IPS-NIHi7 (cell line): ENCODE measurements at regions not wholly inside any gene's neighbourhood (a gene's known extent, or its start where the extent isn't known, plus 50 kb on each side); places are given as distances from the start of the nearest gene placed in this dataset.

Experiments used
- DNase-seq: peaks from one replicate; pipeline ENCODE4 v3.0.0; 2012; ENCODE audit warnings: mixed read lengths; ENCODE audit errors: extremely low spot score

- no peak for DNase-seq
Measured at GRCh38 chr6:106772270-106773142, 143.1 kb downstream of the QRSL1 start.

GRCh38 chr6:106771822-106772221, 142.4 kb downstream of the QRSL1 start:
- no peak for DNase-seq

DNA sequence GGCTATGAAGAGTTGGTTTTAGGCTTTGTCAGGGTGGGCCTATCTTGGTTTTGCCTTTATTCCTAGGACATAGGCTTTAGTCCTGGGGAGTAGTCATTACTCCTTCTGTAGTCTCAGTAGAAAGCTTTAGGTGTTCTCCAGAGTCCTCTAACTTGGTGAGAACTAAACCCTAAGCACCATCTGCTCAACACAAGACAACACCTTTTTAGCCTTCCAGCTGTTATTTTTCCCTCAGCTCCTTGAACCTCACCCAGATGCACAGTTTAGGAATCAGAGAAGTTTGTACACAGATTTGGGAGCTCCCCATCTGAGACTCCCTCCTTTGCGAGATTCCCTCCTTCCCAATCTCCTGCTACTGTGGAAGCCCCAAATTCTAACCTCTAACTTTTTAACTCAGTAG, 141.3 kb downstream of the QRSL1 start:
- DNase-seq: no peak

GRCh38 chr6:106770081-106770480, 140.7 kb downstream of the QRSL1 start:
- no peak for DNase-seq

DNA sequence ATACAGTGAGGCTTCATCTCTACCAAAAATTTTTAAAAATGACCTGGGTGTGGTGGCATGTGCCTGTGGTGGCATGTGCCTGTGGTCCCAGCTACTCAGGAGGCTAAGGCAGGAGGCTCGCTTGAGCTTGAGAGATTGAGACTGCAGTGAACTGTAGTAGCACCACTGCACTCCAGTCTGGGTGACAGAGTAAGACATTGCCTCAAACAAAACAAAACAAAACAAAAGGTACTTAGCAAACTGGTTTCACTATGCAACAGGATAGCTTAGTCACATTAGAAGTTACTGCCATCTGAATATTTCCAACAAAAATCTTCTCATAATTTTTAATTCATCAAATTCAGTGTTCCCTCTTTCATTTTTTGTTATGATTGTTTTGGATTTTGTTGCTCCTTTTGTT, 137.9 kb downstream of the QRSL1 start:
- no peak for DNase-seq

DNA sequence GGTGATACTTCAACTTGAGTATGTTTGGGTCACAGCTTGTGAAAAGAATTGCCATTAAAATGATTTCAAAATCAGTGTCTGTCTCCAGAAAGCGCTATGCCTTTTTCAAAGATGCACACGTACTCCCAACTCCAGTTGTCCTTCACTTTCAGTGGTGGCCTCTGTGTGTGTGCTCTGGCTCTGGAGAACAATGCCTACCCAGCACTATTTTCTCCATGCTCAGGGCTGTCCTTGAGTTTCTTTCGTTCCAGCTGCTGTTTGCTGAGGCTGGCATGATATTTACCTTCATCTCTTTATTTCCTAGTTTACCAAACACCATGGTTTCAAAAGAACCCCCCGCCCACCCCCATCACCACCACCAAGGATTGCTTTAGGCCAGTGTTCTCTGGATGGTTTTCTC, 136.8 kb downstream of the QRSL1 start:
- DNase-seq: no peak

GRCh38 chr6:106765496-106765895, 136.1 kb downstream of the QRSL1 start:
- DNase-seq: no peak

GRCh38 chr6:106764353-106764980, 135.1 kb downstream of the QRSL1 start:
- no peak for DNase-seq

DNA sequence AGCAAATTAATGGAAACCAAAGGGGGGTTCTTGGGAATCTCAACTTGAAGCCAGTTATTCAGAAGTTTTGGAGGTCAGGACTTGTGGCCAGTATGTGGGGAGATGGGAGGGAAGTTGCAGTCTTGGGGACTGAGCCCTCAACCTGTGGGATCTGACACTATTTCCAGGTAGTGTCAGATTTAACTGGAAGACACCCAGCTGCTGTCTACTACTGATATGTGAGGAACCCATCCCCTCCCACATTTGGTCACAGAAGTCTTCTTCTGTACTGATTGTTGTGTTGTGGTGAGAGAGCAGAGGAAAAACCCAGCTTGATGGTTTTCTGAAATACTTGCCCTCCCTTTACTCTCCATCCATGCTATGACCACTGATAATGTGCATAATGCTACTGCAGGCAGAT, 134.0 kb downstream of the QRSL1 start:
- DNase-seq: no peak

DNA sequence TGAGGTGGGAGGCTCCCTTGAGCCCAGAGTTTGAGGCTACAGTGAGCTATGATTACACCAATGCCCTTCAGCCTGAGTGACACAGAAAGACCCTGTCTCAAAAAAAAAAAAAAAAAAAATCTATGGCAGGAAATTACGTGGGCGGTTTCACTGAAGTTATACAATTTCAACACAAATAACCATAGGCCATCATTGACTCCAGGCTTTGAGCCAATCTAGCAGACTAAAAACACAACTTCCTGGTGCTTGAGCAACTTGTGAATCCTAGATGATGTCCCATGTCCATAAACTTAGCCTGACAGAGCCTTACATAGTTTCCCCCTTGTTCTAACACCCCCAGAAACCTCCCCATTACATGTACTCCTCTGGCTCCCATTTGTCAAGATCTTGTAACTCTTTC, 131.8 kb downstream of the QRSL1 start:
- no peak for DNase-seq

- no peak for DNase-seq
Measured at GRCh38 chr6:106759112-106759511, 129.7 kb downstream of the QRSL1 start.

- DNase-seq: no peak
Measured at GRCh38 chr6:106757722-106758467, 128.5 kb downstream of the QRSL1 start.

GRCh38 chr6:106757267-106757666, 127.9 kb downstream of the QRSL1 start:
- DNase-seq: no peak

GRCh38 chr6:106754215-106754614, 124.8 kb downstream of the QRSL1 start:
- no peak for DNase-seq

GRCh38 chr6:106752641-106753040, 123.3 kb downstream of the QRSL1 start:
- DNase-seq: no peak

GRCh38 chr6:106751501-106752252, 122.3 kb downstream of the QRSL1 start:
- no peak for DNase-seq

GRCh38 chr6:106750946-106751345, 121.6 kb downstream of the QRSL1 start:
- DNase-seq: no peak

DNA sequence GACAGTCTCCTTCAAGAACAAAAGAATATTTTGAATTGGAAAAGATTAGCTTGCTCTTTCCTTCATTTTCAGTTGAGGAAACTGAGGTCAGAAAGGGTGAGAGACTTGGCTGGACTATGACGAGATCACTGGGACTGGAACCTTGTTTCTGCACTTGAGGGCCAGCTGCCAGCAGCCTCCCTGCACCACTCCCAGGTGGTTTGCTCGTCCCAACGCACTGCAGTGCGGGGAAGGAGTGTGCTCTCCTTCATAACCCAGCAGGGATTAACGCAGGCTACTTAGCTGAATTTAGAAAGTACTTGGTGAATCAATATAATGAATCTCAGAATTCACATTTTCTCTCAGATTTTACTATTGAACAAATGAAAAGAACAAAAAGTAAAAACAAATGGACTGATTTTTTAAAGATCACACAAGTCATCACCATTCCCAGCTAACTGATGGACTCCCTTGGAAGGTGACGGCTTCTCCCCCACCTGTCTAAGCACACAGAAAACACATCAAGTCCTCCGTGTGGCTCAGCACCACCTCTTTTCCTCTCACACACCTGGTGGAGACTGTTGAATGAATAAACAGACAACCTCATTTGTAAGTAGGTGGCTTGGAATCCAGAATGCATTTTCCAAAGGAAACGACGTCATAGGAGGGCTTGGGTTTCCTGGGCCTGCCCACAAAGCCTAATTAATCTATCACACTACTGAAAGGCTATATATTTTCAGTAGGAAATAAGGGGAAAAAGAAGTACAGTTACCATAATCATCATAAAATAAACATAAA, 121.0 kb downstream of the QRSL1 start:
- no peak for DNase-seq

DNA sequence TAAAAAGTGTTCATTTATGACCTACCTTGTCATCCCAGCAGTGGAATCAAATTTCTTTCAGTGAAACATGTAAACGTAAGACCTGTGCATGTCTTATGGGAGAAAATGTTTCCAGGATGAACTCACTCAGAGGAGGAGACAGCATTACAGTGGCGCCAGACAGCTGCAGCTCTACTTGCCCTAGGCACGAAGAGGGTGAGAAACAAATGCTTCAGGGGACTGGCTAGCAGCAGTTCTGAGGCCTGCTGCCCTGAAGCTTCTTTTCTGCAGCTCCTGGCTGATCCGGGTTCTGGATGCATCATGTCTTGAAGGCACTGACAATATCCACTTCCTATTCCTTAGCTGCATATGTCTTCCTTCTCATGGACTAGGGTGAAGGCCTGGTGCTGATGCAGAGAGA, 120.2 kb downstream of the QRSL1 start:
- DNase-seq: no peak

GRCh38 chr6:106748547-106749207, 119.3 kb downstream of the QRSL1 start:
- peak; percentile 63 for DNase-seq

DNA sequence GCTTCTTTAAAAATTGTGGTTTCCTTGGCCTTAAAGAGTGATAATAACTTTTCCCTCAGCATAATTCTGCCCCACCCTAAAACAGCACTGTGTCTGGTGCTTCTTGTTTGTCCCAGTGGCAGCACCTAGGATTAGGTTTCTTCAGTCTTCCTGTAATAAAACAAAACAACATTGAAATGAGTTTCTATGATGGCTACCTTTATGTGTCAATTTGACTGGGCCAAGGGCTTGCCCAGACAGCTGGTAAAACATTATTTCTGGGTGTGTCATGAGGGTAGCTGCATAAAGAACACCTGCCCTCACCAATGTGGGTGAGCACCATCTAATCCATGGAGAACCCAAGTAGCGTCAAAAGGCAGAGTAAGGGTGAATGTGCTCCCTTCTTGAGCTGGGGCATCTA, 117.8 kb downstream of the QRSL1 start:
- DNase-seq: no peak
